Large intestine (tissue), 3 donors: ENCODE measurements at regions not wholly inside any gene's neighbourhood (a gene's known extent, or its start where the extent isn't known, plus 50 kb on each side); places are given as distances from the start of the nearest gene placed in this dataset.
"Not testable (repeated sequence)": the region's sequence is repeated elsewhere in the genome, so short reads cannot be mapped to it uniquely, and the experiment has no call there.

Source experiments
- DNase-seq, 2 donors: peaks; one replicate each; pipeline versions ENCODE4 v3.0.0 to v3.0.0-alpha.2; 2013
- H3K27ac ChIP-seq: one replicate; pipeline ENCODE4 v1.5.1; 2013; ENCODE audit warnings: low read length
- H3K27me3 ChIP-seq: 2 replicates; pipeline ENCODE4 v1.6.1; 2013; ENCODE audit warnings: low read length; ENCODE audit not compliant: control insufficient read depth, insufficient read depth
- H3K36me3 ChIP-seq: 2 replicates; pipeline ENCODE4 v1.6.1; 2013; ENCODE audit warnings: low read length; ENCODE audit not compliant: control insufficient read depth, insufficient read depth
- H3K4me1 ChIP-seq: one replicate; pipeline ENCODE4 v1.6.1; 2013; ENCODE audit warnings: low read length; ENCODE audit not compliant: control insufficient read depth, insufficient read depth
- H3K4me3 ChIP-seq: one replicate; pipeline ENCODE4 v1.5.1; 2013; ENCODE audit warnings: low read length
- H3K9me3 ChIP-seq: one replicate; pipeline ENCODE4 v1.6.1; 2013; ENCODE audit warnings: mild to moderate bottlenecking, low read depth, low read length, moderate library complexity; ENCODE audit not compliant: control insufficient read depth
- WGBS: methylation state at CpG from one replicate; pipeline ENCODE4 v1.1.5; 2013; ENCODE audit warnings: low lambda C conversion rate; ENCODE audit not compliant: insufficient coverage; 5-methylcytosine and 5-hydroxymethylcytosine counted together

- Histone ChIP-seq H3K27me3 (no peaks in the 10 kb centered on the region), H3K36me3 (no peaks in the 10 kb centered on the region), H3K4me1 (no peaks in the 10 kb centered on the region), H3K4me3 (no peak overlapping the region), H3K27ac (no peak overlapping the region), H3K9me3 (no peaks in the 10 kb centered on the region)
- no CpG with 5 or more reads among the region's 6 CpGs for WGBS
- DNase-seq = no peak
These were observed 109.3 kb downstream of the ZIC1 start for GRCh38 chr3:147518465-147518864.

DNA sequence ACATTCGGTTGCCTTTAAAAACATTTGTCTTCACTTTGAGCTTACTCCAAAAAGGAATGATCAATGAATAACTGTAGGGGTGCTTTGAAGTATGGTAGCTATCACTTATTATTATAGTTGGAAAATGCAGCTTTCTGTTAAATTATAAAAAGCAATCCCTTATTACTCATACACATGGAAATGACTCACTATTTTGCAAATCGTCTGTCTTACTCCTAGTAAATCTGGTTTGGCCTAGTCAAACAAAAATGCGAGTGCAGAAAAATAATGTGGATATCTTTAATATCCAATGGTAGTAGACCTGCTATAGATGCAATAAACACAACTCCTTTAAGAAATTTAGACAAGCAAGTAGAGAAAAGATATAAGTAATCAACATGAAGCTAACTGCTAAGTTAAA, 112.5 kb downstream of the ZIC1 start:
- 100% methylated on average over 1 of the region's 3 CpGs for WGBS
- no peak for DNase-seq

DNA sequence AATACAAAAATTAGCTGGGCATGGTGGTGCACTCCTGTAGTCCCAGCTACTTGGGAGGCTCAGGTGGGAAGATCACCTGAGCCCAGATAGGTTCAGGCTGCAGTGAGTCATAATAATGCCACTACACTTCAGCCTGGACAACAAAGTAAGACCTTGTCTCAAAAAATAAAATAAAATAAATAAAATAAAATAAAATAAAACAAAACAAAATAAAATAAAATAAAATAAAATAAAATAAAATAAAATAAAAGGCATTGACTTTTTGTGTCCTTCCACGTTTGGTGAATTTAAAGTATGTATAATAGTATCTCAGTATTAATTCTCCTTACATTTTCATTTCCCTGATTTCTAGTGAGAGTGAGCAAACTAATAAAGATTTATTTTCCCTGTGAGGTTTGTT, 113.6 kb downstream of the ZIC1 start:
- H3K4me3 ChIP-seq, H3K9me3 ChIP-seq: not testable (repeated sequence)
- WGBS = 67% methylated on average over 1 of the region's 1 CpG

More for the DNA sequence above, 112.5 kb downstream of the ZIC1 start:
- Histone ChIP-seq H3K27ac (no peak overlapping the region), H3K27me3 (no peaks in the 10 kb centered on the region), H3K4me3 (no peak overlapping the region), H3K4me1 (no peaks in the 10 kb centered on the region), H3K36me3 (no peaks in the 10 kb centered on the region), H3K9me3 (no peaks in the 10 kb centered on the region)

GRCh38 chr3:147529551-147529950, 120.4 kb downstream of the ZIC1 start:
- H3K27me3 ChIP-seq = no peaks in the 10 kb centered on the region
- 80% methylated on average over 1 of the region's 2 CpGs for WGBS
- no peaks in the 10 kb centered on the region for H3K9me3 ChIP-seq
- no peaks in the 10 kb centered on the region for H3K36me3 ChIP-seq
- H3K4me1 ChIP-seq = no peaks in the 10 kb centered on the region
- DNase-seq = no peak
- no peak overlapping the region for H3K27ac ChIP-seq
- no peak overlapping the region for H3K4me3 ChIP-seq

More for the DNA sequence above, 113.6 kb downstream of the ZIC1 start:
- H3K36me3 ChIP-seq, H3K4me1 ChIP-seq, H3K27me3 ChIP-seq, H3K27ac ChIP-seq, DNase-seq: not testable (repeated sequence)

DNA sequence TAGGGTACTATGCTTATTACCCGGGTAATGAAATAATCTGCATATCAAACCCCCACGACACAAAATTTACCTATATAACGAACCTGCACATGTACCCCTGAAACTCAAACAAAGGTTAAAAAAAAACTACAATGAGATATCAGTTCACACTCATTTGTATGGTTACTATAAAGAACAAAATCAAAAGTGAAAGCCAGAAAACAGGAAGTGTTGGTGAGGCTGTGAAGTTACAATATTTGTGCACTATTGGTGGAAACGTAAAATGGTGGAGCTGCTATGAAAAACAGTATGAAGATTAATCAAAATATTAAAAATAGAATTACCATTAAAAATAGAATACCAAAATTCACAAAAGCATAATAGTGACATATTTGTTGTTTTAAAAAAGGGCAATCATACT, 128.9 kb downstream of the ZIC1 start:
- Histone ChIP-seq H3K27me3 (no peaks in the 10 kb centered on the region), H3K27ac (no peak overlapping the region), H3K4me3 (no peak overlapping the region), H3K4me1 (no peaks in the 10 kb centered on the region), H3K36me3 (no peaks in the 10 kb centered on the region), H3K9me3 (no peaks in the 10 kb centered on the region)
- no peak for DNase-seq
- 90% methylated on average over 2 of the region's 4 CpGs for WGBS

DNA sequence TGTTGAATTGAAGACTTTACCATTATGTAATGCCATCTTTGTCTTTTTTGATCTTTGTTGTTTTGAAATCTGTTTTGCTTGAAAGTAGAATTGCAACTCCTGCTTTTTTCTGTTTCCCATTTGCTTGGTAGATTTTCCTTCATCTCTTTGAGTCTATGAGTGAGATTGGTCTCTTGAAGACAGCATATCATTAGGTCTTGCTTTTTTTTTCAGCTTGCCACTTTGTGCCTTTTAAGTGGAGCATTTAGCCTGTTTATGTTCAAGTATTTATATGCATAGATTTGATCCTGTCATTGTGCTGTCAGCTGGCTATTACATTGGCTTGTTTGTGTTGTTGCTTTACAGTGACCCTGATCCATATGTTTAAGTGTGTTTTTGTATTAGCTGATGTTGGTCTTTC, 131.8 kb downstream of the ZIC1 start:
- Histone ChIP-seq H3K9me3 (no peaks in the 10 kb centered on the region), H3K36me3 (no peaks in the 10 kb centered on the region), H3K27me3 (no peaks in the 10 kb centered on the region), H3K27ac (no peak overlapping the region), H3K4me3 (no peak overlapping the region), H3K4me1 (no peaks in the 10 kb centered on the region)
- DNase-seq = no peak

DNA sequence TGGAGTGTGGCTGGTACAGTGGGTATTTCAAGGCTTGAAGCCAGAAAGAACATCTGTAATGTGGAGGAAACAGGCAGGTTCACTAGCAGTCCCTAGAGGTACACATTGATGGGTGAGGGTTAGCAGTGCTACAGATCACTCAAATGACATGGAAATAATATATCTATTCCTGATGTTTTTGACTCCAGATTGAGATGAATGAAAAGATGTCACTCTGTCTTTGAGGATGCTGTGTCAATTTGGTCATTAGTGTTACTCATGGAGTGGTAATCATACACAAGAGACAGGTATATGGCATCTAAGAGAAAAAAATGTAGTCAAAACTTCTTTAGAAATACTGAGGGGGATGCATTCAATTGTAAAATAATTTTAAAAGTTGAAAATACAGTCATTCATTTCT, 135.1 kb downstream of the ZIC1 start:
- H3K4me3 ChIP-seq = no peak overlapping the region
- no peaks in the 10 kb centered on the region for H3K27me3 ChIP-seq
- no peaks in the 10 kb centered on the region for H3K9me3 ChIP-seq

GRCh38 chr3:147551491-147551890, 142.3 kb downstream of the ZIC1 start:
- 90% methylated on average over 2 of the region's 3 CpGs for WGBS
- no peak for DNase-seq

More for the DNA sequence above, 135.1 kb downstream of the ZIC1 start:
- no peak for DNase-seq
- no peaks in the 10 kb centered on the region for H3K4me1 ChIP-seq
- H3K36me3 ChIP-seq = no peaks in the 10 kb centered on the region
- no peak overlapping the region for H3K27ac ChIP-seq

GRCh38 chr3:147554332-147554731, 145.2 kb downstream of the ZIC1 start:
- Histone ChIP-seq H3K27me3 (no peaks in the 10 kb centered on the region), H3K4me3 (no peak overlapping the region), H3K36me3 (no peaks in the 10 kb centered on the region), H3K27ac (no peak overlapping the region), H3K9me3 (no peaks in the 10 kb centered on the region), H3K4me1 (no peaks in the 10 kb centered on the region)
- no peak for DNase-seq

More at GRCh38 chr3:147551491-147551890, 142.3 kb downstream of the ZIC1 start:
- Histone ChIP-seq H3K4me3 (no peak overlapping the region), H3K27me3 (no peaks in the 10 kb centered on the region), H3K4me1 (no peaks in the 10 kb centered on the region), H3K36me3 (no peaks in the 10 kb centered on the region), H3K9me3 (no peaks in the 10 kb centered on the region), H3K27ac (no peak overlapping the region)

GRCh38 chr3:147572970-147573340, 163.8 kb downstream of the ZIC1 start:
- Histone ChIP-seq H3K4me1 (no peaks in the 10 kb centered on the region), H3K4me3 (no peak overlapping the region)
- DNase-seq = no peak

DNA sequence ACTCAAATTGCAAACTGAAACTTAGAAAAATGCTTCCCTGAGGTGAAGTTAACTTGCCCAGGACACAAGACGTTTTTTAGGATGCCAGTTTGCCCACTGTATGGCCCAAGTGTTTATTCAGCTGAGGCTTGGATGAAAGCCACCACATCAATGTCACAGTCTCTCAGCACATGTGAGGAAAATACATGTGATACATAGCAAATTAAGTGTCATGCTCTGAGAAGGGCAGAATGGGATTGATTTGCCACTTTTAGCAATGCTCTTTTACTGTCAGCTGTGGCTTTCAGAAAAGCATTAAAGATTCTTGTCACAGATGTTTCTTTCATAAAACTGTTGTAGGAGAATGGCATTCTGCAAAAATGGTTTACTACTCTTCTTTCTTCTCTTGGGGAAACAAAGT, 165.5 kb downstream of the ZIC1 start:
- Histone ChIP-seq H3K4me1 (no peaks in the 10 kb centered on the region), H3K27me3 (no peaks in the 10 kb centered on the region), H3K9me3 (no peaks in the 10 kb centered on the region), H3K36me3 (no peaks in the 10 kb centered on the region), H3K4me3 (no peak overlapping the region), H3K27ac (no peak overlapping the region)
- no peak for DNase-seq
- WGBS = no CpG with 5 or more reads among the region's 1 CpG

More at GRCh38 chr3:147572970-147573340, 163.8 kb downstream of the ZIC1 start:
- no peak overlapping the region for H3K27ac ChIP-seq
- H3K27me3 ChIP-seq = no peaks in the 10 kb centered on the region
- no peaks in the 10 kb centered on the region for H3K36me3 ChIP-seq
- no peaks in the 10 kb centered on the region for H3K9me3 ChIP-seq
